ENCODE measurements at regions not wholly inside any gene's neighbourhood (a gene's known extent, or its start where the extent isn't known, plus 50 kb on each side); places are given as distances from the start of the nearest gene placed in this dataset.
"Not testable (repeated sequence)": the region's sequence is repeated elsewhere in the genome, so short reads cannot be mapped to it uniquely, and the experiment has no call there.

DNA sequence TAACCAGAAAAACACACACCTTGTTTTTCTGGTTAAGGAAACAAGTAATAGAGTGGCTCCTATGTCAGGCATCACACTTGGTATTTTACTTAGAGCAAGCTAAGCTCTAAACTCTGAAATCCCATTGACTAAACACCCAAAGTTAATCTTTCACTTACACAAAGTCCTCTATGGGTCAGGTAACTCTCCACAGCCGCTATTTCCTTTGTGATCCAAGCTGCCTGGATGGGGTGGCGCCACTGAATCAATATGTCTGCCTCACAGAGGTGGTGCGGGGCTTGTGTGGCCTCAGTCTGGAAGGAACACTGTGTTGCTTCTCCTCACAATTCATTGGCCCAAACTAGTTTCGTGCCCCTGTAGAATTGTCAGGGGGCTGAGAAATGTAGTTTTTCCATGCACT, 160.0 kb upstream of the E2F7 start:
- no peak for ATAC-seq
- H3K4me3 Mint-ChIP-seq: no peak overlapping the region
- H3K4me1 Mint-ChIP-seq: no peaks in the 10 kb centered on the region
- peaks cover 0 to 4% of the 10 kb centered on the region in 2 donors for H3K9me3 Mint-ChIP-seq
- no peak for DNase-seq
- no peaks in the 10 kb centered on the region for H3K27me3 Mint-ChIP-seq
- no peak overlapping the region for H3K27ac Mint-ChIP-seq

DNA sequence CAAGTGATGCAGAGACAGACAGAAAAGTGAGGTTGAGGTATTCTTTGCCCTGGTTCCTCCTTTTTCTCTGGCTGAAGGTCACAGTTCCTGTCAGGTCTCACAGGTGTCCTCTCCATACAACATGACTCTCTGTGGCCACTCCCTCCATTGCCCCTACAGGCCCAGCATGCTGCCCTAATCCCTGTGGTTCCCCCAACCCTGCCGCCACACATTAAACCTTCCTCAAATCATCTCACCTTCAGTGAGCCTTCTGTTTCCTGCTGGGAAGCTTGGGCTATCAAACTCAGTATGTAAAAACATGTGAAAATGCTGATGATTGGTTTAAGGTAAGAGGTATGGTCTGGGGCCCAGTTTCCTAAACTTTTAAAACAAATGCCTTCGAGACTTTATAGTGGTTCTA, 159.0 kb upstream of the E2F7 start:
- Mint-ChIP-seq H3K9me3 (peaks cover 0 to 4% of the 10 kb centered on the region in 2 donors), H3K4me3 (no peak overlapping the region), H3K27ac (no peak overlapping the region), H3K27me3 (no peaks in the 10 kb centered on the region), H3K4me1 (no peaks in the 10 kb centered on the region)
- DNase-seq (no peak), ATAC-seq (no peak)

DNA sequence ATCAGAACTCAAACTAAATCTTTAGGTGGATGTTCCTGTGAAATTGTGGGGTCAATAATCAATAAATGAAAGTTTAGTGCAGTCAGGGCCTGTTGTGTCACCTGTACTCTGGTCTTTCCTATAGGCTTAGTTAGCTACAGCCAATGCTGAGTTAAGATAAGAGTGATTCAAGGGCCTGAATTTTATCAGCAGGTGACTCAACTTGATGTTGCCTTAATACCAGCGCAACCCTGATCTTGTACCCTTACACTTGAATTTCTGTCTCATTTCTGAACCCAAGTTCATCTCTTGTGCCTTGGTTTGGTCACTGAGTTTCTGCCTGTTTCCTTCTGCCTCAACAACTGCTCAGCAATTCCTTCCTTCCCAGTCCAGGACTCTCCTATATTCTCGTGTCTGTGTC, 157.0 kb upstream of the E2F7 start:
- peaks cover 0 to 4% of the 10 kb centered on the region in 2 donors for H3K9me3 Mint-ChIP-seq
- H3K4me3 Mint-ChIP-seq: no peak overlapping the region
- no peaks in the 10 kb centered on the region for H3K4me1 Mint-ChIP-seq

DNA sequence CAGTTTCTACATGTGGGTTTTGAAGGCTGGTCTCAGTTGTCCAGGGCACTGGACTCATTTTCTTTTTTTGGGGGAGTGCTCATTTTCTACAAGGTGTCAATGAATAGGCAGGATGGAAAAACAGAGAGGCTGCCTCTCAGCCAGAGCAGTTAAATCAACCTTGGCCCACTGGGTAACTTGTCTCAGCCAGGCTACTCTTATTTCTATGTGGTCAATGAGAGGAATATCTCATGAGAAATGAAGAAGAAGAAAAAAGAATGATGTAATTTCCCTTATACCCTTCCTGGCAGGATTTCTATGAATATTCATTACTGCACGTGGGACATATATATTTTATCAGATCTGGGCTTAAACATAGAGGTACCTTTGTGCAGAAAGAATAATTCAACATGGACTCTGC, 155.2 kb upstream of the E2F7 start:
- no peaks in the 10 kb centered on the region for H3K4me1 Mint-ChIP-seq
- DNase-seq (no peak), ATAC-seq (no peak)
- H3K9me3 Mint-ChIP-seq: peaks cover 0 to 10% of the 10 kb centered on the region in 2 donors
- no peak overlapping the region for H3K4me3 Mint-ChIP-seq
- H3K27ac Mint-ChIP-seq: no peak overlapping the region
- H3K27me3 Mint-ChIP-seq: no peaks in the 10 kb centered on the region

More for the DNA sequence above, 157.0 kb upstream of the E2F7 start:
- Mint-ChIP-seq H3K27me3 (no peaks in the 10 kb centered on the region), H3K27ac (no peak overlapping the region)
- DNase-seq (no peak), ATAC-seq (no peak)

DNA sequence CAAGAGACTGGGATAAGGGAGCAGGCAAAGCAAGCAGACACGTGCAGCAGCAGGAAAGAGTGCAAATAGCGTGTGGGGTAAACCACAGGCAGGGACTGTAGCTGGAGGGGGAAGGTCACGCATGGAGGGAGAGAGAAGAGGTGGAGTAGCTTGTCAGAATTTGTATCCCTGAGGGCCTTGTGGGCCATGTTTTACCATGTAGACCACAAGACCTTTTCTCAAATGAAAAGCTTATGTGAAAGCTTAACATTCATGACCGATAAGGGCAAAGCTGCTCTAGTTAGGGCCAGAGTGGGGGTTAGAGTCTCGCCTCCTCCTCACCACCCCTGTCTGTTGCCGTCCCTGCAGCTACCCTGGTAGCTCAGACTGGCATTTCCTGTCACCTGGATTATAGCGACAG, 152.9 kb upstream of the E2F7 start:
- ATAC-seq: no peak
- H3K27ac Mint-ChIP-seq: no peak overlapping the region
- H3K4me1 Mint-ChIP-seq: no peaks in the 10 kb centered on the region
- no peak for DNase-seq
- no peak overlapping the region for H3K4me3 Mint-ChIP-seq
- peaks cover 0 to 8% of the 10 kb centered on the region in 2 donors for H3K9me3 Mint-ChIP-seq
- H3K27me3 Mint-ChIP-seq: no peaks in the 10 kb centered on the region

DNA sequence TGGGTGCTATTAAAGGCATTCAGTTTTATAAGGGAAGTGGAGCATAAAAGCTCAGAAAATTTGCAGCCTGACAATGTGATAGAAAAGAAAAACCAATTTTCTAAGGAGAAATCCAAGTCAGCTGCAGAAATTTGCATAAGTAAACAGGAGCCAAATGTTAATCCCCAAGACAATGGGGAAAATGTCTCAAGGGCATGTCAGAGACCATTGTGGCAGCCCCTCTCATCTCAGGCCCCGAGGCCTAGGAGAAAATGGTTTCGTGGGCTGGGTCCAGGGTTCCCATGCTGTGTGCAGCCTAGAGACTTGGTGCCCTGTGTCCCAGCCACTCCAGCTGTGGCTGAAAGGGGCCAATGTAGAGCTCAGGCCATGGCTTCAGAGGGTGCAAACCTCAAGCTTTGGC, 150.8 kb upstream of the E2F7 start:
- H3K27me3 Mint-ChIP-seq, DNase-seq, H3K4me1 Mint-ChIP-seq, H3K27ac Mint-ChIP-seq, H3K4me3 Mint-ChIP-seq, ATAC-seq: not testable (repeated sequence)
- H3K9me3 Mint-ChIP-seq: peaks cover 12 to 16% of the 10 kb centered on the region in 2 donors

DNA sequence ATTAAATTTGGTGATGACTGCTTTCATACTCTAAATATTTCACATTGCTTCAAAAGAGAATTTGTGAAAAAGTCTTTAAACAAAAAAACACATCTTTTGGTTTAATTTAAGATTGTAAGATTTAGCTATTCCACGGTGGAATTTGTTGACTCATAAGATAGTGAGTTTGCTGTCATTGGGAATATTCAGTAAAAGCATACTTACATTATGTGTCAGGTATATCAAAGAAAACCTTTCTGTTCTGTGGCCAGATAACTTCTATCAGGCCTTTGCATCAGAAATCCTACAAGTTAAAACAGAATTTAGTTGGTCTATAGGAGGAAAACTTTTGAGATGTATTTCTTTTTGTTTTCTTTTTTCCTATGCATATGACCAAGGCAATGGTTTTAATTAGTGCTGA, 148.8 kb upstream of the E2F7 start:
- Mint-ChIP-seq H3K4me1 (no peaks in the 10 kb centered on the region), H3K27ac (no peak overlapping the region), H3K9me3 (peaks cover 17 to 20% of the 10 kb centered on the region in 2 donors), H3K4me3 (no peak overlapping the region), H3K27me3 (no peaks in the 10 kb centered on the region)
- no peak for DNase-seq
- no peak for ATAC-seq

DNA sequence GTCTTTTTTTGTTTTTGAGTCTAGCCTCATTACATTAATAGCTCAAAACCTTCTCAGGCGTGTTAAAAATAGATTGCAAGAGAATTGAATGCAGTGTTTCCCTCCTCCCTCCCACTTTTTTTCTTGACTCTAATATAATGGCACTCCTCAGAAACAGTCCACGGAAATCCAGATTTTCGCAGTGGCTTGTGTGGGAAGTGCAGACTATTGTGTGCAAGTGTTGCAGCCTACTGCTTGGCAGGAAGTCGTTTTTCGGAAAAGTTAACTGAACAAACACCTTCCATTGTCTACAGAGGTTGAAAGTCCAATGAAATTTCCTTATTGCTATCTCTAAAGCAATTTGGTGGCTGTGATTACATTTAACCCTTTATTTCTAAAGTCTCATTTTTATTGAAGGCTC, 147.9 kb upstream of the E2F7 start:
- Mint-ChIP-seq H3K27me3 (no peaks in the 10 kb centered on the region), H3K4me3 (no peak overlapping the region), H3K9me3 (peaks cover 17 to 23% of the 10 kb centered on the region in 2 donors), H3K4me1 (no peaks in the 10 kb centered on the region), H3K27ac (no peak overlapping the region)
- ATAC-seq: no peak
- no peak for DNase-seq

DNA sequence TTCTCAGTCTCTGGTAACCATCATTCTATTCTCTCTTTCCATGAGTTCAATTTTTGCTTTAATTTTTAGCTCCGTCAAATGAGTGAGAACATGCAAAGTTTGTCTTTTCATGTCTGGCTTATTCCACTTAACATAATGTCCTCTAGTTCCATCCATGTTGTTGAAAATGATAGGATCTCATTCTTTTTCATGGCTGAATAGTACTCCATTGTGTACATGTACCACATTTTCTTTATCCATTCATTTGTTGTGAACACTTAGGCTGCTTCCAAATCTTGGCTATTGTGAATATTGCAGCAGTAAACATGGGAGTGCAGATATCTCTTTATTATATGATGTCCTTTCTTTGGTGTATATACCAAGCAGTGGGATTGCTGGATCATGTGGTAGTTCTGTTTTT, 145.4 kb upstream of the E2F7 start:
- DNase-seq (no peak), ATAC-seq (no peak)
- Mint-ChIP-seq H3K9me3 (peaks cover 12 to 23% of the 10 kb centered on the region in 2 donors), H3K27me3 (no peaks in the 10 kb centered on the region), H3K4me3 (no peak overlapping the region), H3K27ac (no peak overlapping the region), H3K4me1 (no peaks in the 10 kb centered on the region)

DNA sequence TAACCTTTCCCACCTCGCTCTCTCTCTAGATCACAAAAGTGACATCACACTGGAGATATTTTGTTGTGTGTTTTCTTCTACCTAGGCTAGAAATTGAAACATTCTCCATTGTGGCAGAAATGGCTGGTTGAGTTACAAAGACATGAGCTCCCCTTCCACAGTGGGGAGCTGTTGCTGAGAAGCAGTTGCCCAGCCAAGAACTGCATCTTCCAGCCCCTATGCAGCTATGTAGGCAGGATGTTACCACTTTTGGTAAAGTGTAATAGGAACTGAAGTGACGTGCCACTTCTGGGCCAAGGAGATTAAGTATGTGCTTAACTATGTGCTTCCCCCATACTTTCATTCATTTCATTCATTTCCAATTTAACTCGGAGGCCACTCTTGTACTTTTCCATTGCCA, 138.7 kb upstream of the E2F7 start:
- Mint-ChIP-seq H3K27ac (peak overlapping the region in 1 of 2 donors; percentile 19), H3K27me3 (no peaks in the 10 kb centered on the region), H3K9me3 (peaks cover 0 to 7% of the 10 kb centered on the region in 2 donors), H3K4me3 (no peak overlapping the region), H3K4me1 (no peaks in the 10 kb centered on the region)
- ATAC-seq (no peak), DNase-seq (no peak)

DNA sequence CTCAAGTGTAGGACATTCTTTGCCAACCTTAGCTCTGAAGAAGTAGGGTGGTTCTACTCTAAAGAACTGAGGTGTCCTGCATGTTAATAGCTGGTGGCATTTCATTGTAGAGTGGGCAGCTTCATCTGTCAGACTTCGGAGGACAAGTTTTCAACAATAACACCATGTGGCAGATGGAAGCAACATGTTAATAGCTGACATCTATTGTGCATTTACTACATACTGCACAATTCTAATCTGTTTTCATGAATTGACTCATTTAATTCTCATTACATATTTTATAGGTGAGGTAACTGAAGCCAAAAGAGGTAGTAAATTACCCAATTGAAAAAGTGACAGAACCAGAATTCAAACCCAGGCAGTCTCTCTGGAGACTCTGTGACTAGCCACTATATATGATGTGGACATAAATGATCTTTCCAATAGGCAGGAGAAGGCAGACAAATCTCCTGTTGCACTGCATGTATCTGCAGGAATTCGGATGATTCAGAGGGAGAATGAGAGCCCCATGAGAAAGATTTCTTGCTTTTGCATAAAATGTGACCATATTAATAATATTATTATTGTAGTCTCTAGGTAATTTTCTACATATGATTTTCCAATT, 137.2 kb upstream of the E2F7 start:
- H3K4me3 Mint-ChIP-seq: no peak overlapping the region
- H3K9me3 Mint-ChIP-seq: peaks cover 0 to 5% of the 10 kb centered on the region in 2 donors
- no peak overlapping the region for H3K27ac Mint-ChIP-seq
- H3K4me1 Mint-ChIP-seq: no peaks in the 10 kb centered on the region
- H3K27me3 Mint-ChIP-seq: no peaks in the 10 kb centered on the region
- no peak for ATAC-seq
- no peak for DNase-seq

DNA sequence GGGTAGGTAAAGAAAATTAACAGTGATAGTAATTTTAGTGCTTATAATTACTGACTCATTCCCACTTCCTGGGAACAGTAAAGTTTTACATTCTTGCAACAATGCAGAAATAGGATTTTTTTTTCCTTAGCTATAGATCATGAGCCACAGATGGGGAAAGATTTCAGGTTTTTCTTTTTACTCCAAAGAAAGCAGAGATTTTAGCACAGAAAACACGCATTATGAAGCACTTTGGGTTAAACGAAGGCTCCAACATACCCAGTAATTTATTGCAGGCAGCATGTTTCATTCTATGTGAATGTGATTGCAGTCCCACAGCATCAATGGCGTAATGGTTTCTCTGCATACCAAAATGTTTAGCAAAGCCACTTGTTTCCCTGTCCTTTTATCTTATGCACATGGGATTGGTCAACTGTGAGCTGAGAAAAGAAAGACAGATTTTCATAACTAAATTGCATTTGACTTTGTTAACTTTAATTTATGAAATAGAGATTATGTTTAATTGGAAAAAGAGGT, 124.6 kb upstream of the E2F7 start:
- DNase-seq: no peak
- no peaks in the 10 kb centered on the region for H3K27me3 Mint-ChIP-seq
- H3K4me3 Mint-ChIP-seq: no peak overlapping the region
- no peak for ATAC-seq
- H3K4me1 Mint-ChIP-seq: no peaks in the 10 kb centered on the region
- no peak overlapping the region for H3K27ac Mint-ChIP-seq
- H3K9me3 Mint-ChIP-seq: no peaks in the 10 kb centered on the region

DNA sequence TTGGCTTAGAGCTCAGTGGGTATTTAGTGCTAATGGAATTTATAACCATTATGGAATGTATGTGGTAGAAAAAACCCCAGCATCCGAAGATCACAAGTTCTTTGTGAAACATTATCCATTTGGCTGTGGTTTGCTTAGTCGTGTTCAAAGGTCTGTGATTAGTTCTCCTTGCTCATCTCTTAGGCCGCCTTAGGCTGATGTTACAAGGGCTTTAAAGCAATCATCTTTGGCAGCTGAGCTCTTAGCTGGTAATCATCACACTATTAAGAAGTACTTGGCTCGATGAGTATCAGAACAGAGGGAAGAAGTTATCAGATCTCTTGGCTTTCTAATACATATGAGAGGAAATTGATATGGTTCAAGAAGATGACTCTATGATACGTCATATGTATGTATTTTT, 124.1 kb upstream of the E2F7 start:
- ATAC-seq (no peak), DNase-seq (no peak)
- H3K4me1 Mint-ChIP-seq: no peaks in the 10 kb centered on the region
- no peak overlapping the region for H3K4me3 Mint-ChIP-seq
- no peaks in the 10 kb centered on the region for H3K9me3 Mint-ChIP-seq
- no peak overlapping the region for H3K27ac Mint-ChIP-seq
- no peaks in the 10 kb centered on the region for H3K27me3 Mint-ChIP-seq

DNA sequence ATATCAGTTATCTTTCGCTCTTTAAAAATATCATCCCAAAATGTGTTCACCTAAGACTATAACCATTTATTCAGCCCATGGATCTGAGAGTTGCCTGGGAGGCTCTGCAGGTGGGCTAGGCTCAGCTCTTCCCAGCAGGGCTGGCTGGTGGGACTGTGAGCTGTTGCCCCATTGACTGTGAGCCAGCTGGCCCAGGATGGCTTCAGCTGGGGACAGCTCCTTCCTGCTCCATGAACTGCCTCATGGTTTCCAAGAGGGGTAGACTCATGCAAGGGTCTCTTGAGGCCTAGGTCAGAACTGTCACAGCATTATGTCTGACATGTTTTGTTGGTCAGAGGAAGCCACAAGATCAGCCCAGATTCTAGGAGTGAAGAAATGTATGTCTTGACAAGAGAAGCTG, 114.1 kb upstream of the E2F7 start:
- no peak overlapping the region for H3K27ac Mint-ChIP-seq
- H3K4me1 Mint-ChIP-seq: no peaks in the 10 kb centered on the region
- DNase-seq (no peak), ATAC-seq (no peak)
- no peak overlapping the region for H3K4me3 Mint-ChIP-seq
- peaks cover 8 to 15% of the 10 kb centered on the region in 2 donors for H3K9me3 Mint-ChIP-seq
- no peaks in the 10 kb centered on the region for H3K27me3 Mint-ChIP-seq

DNA sequence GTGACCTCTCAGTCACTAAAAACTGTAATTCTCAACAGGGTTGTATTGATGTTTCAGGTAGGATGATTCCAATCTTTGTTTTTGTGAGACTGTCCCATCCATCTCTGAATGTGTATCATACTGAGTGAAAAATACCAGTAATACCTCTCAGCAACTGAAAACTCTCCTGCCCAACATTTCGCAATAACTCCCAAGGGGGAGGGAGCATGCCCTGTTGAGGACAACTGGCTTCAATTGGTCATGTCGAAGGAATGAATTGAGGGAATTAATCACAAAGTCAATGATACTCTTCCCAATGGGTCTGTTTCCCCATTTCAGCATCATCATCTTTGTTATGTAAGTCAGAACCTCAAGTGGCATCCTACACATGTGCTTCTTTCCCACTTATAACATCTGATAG, 102.4 kb upstream of the E2F7 start:
- no peaks in the 10 kb centered on the region for H3K4me1 Mint-ChIP-seq
- ATAC-seq: no peak

DNA sequence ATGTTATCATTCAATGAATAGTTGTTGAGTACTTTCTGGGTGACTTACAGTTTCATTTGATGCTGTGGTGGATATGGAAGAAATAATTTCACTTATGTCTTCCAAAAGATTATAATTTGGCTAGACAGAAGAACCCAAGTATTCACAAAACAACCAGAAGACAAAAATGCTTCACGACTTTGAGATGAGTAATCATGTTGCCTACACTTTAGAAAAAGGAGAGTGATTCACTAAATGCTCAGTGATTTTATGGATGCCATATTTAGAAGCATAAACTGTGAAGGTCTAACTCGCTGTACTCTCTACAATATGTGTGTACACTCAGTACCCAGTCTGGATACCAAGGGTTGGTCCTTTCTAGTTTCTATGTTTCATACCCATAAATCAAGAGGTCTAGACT, 101.3 kb upstream of the E2F7 start:
- Mint-ChIP-seq H3K27ac (no peak overlapping the region), H3K4me3 (no peak overlapping the region), H3K27me3 (no peaks in the 10 kb centered on the region), H3K4me1 (no peaks in the 10 kb centered on the region), H3K9me3 (peaks cover 0 to 2% of the 10 kb centered on the region in 2 donors)
- DNase-seq (no peak), ATAC-seq (no peak)

More for the DNA sequence above, 102.4 kb upstream of the E2F7 start:
- no peak overlapping the region for H3K27ac Mint-ChIP-seq
- no peak overlapping the region for H3K4me3 Mint-ChIP-seq
- no peak for DNase-seq
- H3K9me3 Mint-ChIP-seq: peaks cover 0 to 7% of the 10 kb centered on the region in 2 donors
- no peaks in the 10 kb centered on the region for H3K27me3 Mint-ChIP-seq

All from stimulated activated naive CD8-positive, alpha-beta T cell treated with anti-CD3 and anti-CD28 coated beads, Interleukin-15, amount 100 ng/mL, for 72 hours (primary cell).